H9 (cell line): ENCODE measurements at regions not wholly inside any gene's neighbourhood (a gene's known extent, or its start where the extent isn't known, plus 50 kb on each side); places are given as distances from the start of the nearest gene placed in this dataset.
A peak's percentile ranks its signal among the peaks of the same experiment; 100 is the strongest.

ENCODE experiments used
- DNase-seq: peaks from one replicate; pipeline ENCODE4 v3.0.0-alpha.2; 2017
- H2AFZ ChIP-seq: one replicate; pipeline ENCODE4 v1.6.1; 2013; ENCODE audit warnings: mild to moderate bottlenecking, low read length, control low read depth, moderate library complexity
- H2AK5ac ChIP-seq: 2 replicates; pipeline ENCODE4 v1.6.1; 2013; ENCODE audit warnings: low read length, control low read depth, mixed read lengths; ENCODE audit not compliant: insufficient read length
- H2BK120ac ChIP-seq: one replicate; pipeline ENCODE4 v1.6.1; 2013; ENCODE audit warnings: low read depth, mild to moderate bottlenecking, low read length, control low read depth, inconsistent platforms; ENCODE audit not compliant: poor library complexity, severe bottlenecking
- H2BK12ac ChIP-seq: 2 replicates; pipeline ENCODE4 v1.6.1; 2013; ENCODE audit warnings: low read length, control low read depth, mixed read lengths, low read depth; ENCODE audit not compliant: insufficient read length
- H2BK15ac ChIP-seq: 2 replicates; pipeline ENCODE4 v1.6.1; 2013; ENCODE audit warnings: low read depth, low read length, control low read depth
- H2BK20ac ChIP-seq: one replicate; pipeline ENCODE4 v1.6.1; 2013; ENCODE audit warnings: low read depth, mild to moderate bottlenecking, low read length, control low read depth, inconsistent platforms; ENCODE audit not compliant: poor library complexity, severe bottlenecking
- H2BK5ac ChIP-seq: 2 replicates; pipeline ENCODE4 v1.6.1; 2013; ENCODE audit warnings: low read length, control low read depth, mixed read lengths; ENCODE audit not compliant: insufficient read length
- H3K14ac ChIP-seq: 2 replicates; pipeline ENCODE4 v1.6.1; 2013; ENCODE audit warnings: low read length, control low read depth; ENCODE audit not compliant: insufficient read depth
- H3K18ac ChIP-seq: 2 replicates; pipeline ENCODE4 v1.6.1; 2013; ENCODE audit warnings: low read depth, mild to moderate bottlenecking, mixed read lengths, low read length, control low read depth; ENCODE audit not compliant: insufficient read length
- H3K23ac ChIP-seq: 2 replicates; pipeline ENCODE4 v1.6.1; 2013; ENCODE audit warnings: low read length, control low read depth, mixed read lengths, low read depth; ENCODE audit not compliant: insufficient read length
- H3K23me2 ChIP-seq: 2 replicates; pipeline ENCODE4 v1.6.1; 2013; ENCODE audit warnings: low read depth, mild to moderate bottlenecking, mixed read lengths, low read length, control low read depth; ENCODE audit not compliant: insufficient read length, poor library complexity, severe bottlenecking
- H3K27ac ChIP-seq: 2 replicates; pipeline ENCODE4 v1.5.1; 2013; ENCODE audit warnings: low read length, control low read depth, mixed read lengths, low read depth; ENCODE audit not compliant: insufficient read length
- H3K27me3 ChIP-seq: 2 replicates; pipeline ENCODE4 v1.6.1; 2013; ENCODE audit warnings: low read length, control low read depth, inconsistent platforms; ENCODE audit not compliant: insufficient read depth
- H3K4ac ChIP-seq: 2 replicates; pipeline ENCODE4 v1.6.1; 2013; ENCODE audit warnings: low read depth, mild to moderate bottlenecking, control low read depth, inconsistent platforms, low read length, moderate library complexity
- H3K4me1 ChIP-seq: 2 replicates; pipeline ENCODE4 v1.6.1; 2013; ENCODE audit warnings: low read length, control low read depth, inconsistent platforms; ENCODE audit not compliant: insufficient read depth
- H3K4me2 ChIP-seq: 2 replicates; pipeline ENCODE4 v1.6.1; 2013; ENCODE audit warnings: low read length, control low read depth, mixed read lengths; ENCODE audit not compliant: insufficient read length, insufficient read depth
- H3K56ac ChIP-seq: 2 replicates; pipeline ENCODE4 v1.6.1; 2013; ENCODE audit warnings: low read depth, mild to moderate bottlenecking, mixed read lengths, low read length, control low read depth; ENCODE audit not compliant: insufficient read length
- H3K79me1 ChIP-seq: 2 replicates; pipeline ENCODE4 v1.6.1; 2013; ENCODE audit warnings: low read depth, mild to moderate bottlenecking, moderate library complexity, low read length, control low read depth, inconsistent platforms; ENCODE audit not compliant: insufficient read depth, poor library complexity, severe bottlenecking
- H3K79me2 ChIP-seq: 2 replicates; pipeline ENCODE4 v1.6.1; 2013; ENCODE audit warnings: low read length, control low read depth, inconsistent platforms; ENCODE audit not compliant: insufficient read depth
- H3K9ac ChIP-seq: 2 replicates; pipeline ENCODE4 v1.6.1; 2013; ENCODE audit warnings: low read length, control low read depth, mixed read lengths; ENCODE audit not compliant: insufficient read length; ENCODE audit errors: extremely low read depth
- H3K9me3 ChIP-seq: one replicate; pipeline ENCODE4 v1.6.1; 2013; ENCODE audit warnings: low read depth, low read length, inconsistent platforms; ENCODE audit not compliant: control insufficient read depth
- H3T11ph ChIP-seq: one replicate; pipeline ENCODE4 v1.6.1; 2013; ENCODE audit warnings: mild to moderate bottlenecking, low read length, control low read depth, inconsistent platforms
- H4K20me1 ChIP-seq: one replicate; pipeline ENCODE4 v1.6.1; 2013; ENCODE audit not compliant: control insufficient read depth, insufficient read length, insufficient read depth
- H4K5ac ChIP-seq: 2 replicates; pipeline ENCODE4 v1.6.1; 2013; ENCODE audit warnings: low read depth, mild to moderate bottlenecking, mixed read lengths, low read length, control low read depth; ENCODE audit not compliant: insufficient read length
- H4K8ac ChIP-seq: replicated peaks from 2 replicates; pipeline ENCODE4 v1.6.1; 2013; ENCODE audit warnings: low read length, control low read depth, mixed read lengths, low read depth; ENCODE audit not compliant: insufficient read length
- H4K91ac ChIP-seq: 2 replicates; pipeline ENCODE4 v1.6.1; 2013; ENCODE audit warnings: low read depth, mild to moderate bottlenecking, moderate library complexity, mixed read lengths, low read length, control low read depth; ENCODE audit not compliant: insufficient read length
- H3K27ac Mint-ChIP-seq, 3 experiments: 2 replicates in 2 of 3; 3 replicates in 1 of 3; pipeline ENCODE4 v1.8.0; 2020 to 2021; ENCODE audit warnings: mixed read lengths in 3 of 3, mild to moderate bottlenecking in 1 of 3, moderate library complexity in 1 of 3
- H3K27me3 Mint-ChIP-seq: 2 replicates; pipeline ENCODE4 v1.8.0; 2021; ENCODE audit warnings: low read depth, mild to moderate bottlenecking, moderate library complexity, mixed read lengths
- H3K36me3 Mint-ChIP-seq, 3 experiments: 2 replicates in 2 of 3; 3 replicates in 1 of 3; pipeline ENCODE4 v1.8.0; 2020 to 2021; ENCODE audit warnings: low read depth in 3 of 3, mixed read lengths in 3 of 3; ENCODE audit not compliant: insufficient read depth in 1 of 3
- H3K4me1 Mint-ChIP-seq, 2 experiments: 2 replicates each; pipeline ENCODE4 v1.8.0; 2020; ENCODE audit warnings: mixed read lengths in 2 of 2
- H3K4me3 Mint-ChIP-seq, 2 experiments: 2 replicates in 1 of 2; 3 replicates in 1 of 2; pipeline ENCODE4 v1.8.0; 2020 to 2021; ENCODE audit warnings: mild to moderate bottlenecking in 2 of 2, mixed read lengths in 2 of 2, moderate library complexity in 1 of 2
- H3K9me3 Mint-ChIP-seq, 2 experiments: 2 replicates in 1 of 2; 3 replicates in 1 of 2; pipeline ENCODE4 v1.8.0; 2020; ENCODE audit warnings: mild to moderate bottlenecking in 2 of 2, mixed read lengths in 2 of 2, moderate library complexity in 1 of 2
- CTCF ChIP-seq: fragments of 200-600 bp; sonication (generic); conservative IDR thresholded peaks from 3 replicates; pipeline ENCODE4 v1.8.0; 2021; ENCODE audit warnings: antibody characterized with exemption, mild to moderate bottlenecking
- WGBS: extraction: QIAGEN DNeasy Blood & Tissue Kit; methylation state at CpG from one replicate; pipeline ENCODE4 v1.1.7; 2013; ENCODE audit warnings: missing lambda C conversion rate, low lambda C conversion rate, mixed read lengths; ENCODE audit not compliant: insufficient read length; ENCODE audit errors: extremely low coverage; 5-methylcytosine and 5-hydroxymethylcytosine counted together

- no peak overlapping the region for H2BK12ac ChIP-seq
- H3K56ac ChIP-seq, result no peak overlapping the region
- H3K79me2 ChIP-seq, result no peaks in the 10 kb centered on the region
- H3K23ac ChIP-seq, result no peak overlapping the region
- no peak overlapping the region for H2AFZ ChIP-seq
- no peaks in the 10 kb centered on the region for H3K23me2 ChIP-seq
- H3K27me3 Mint-ChIP-seq, result no peaks in the 10 kb centered on the region
- H3K9ac ChIP-seq, result no peak overlapping the region
- H3K27ac Mint-ChIP-seq, result peak overlapping the region in 1 of 3 experiments; percentile 36; a peak in 1 of 7 replicates
- no peak for TF ChIP-seq CTCF
- H3K14ac ChIP-seq, result no peak overlapping the region
- H3K9me3 ChIP-seq, result no peaks in the 10 kb centered on the region
- no peak overlapping the region for H2BK20ac ChIP-seq
- no peak overlapping the region for H2BK5ac ChIP-seq
- no peaks in the 10 kb centered on the region for H3K27me3 ChIP-seq
- no peak overlapping the region for H4K91ac ChIP-seq
- peak overlapping the region in 1 of 2 experiments; percentile 56; a peak in 1 of 5 replicates for H3K4me3 Mint-ChIP-seq
- no CpG with 5 or more reads among the region's 13 CpGs for WGBS
- H4K5ac ChIP-seq, result no peak overlapping the region
- no peak overlapping the region for H4K8ac ChIP-seq
- no peaks in the 10 kb centered on the region for H3K4me1 ChIP-seq
- peak; percentile 51 for DNase-seq
- H2BK15ac ChIP-seq, result no peak overlapping the region; the same call in 1 of the 2 replicates
- H3K4ac ChIP-seq, result no peak overlapping the region
- no peaks in the 10 kb centered on the region for H4K20me1 ChIP-seq
- H3K36me3 Mint-ChIP-seq, result peaks cover 0 to 13% (median 9%) of the 10 kb centered on the region in 3 experiments; a peak in 4 of 7 replicates
- H3K9me3 Mint-ChIP-seq, result peaks cover 3 to 5% of the 10 kb centered on the region in 2 experiments
- H3K4me2 ChIP-seq, result no peak overlapping the region
- peaks cover 15 to 29% of the 10 kb centered on the region in 2 experiments for H3K4me1 Mint-ChIP-seq
- no peak overlapping the region for H2AK5ac ChIP-seq
- H3K27ac ChIP-seq, result no peak overlapping the region
- H3K79me1 ChIP-seq, result no peaks in the 10 kb centered on the region
- H2BK120ac ChIP-seq, result no peak overlapping the region
- H3T11ph ChIP-seq, result no peak overlapping the region
- H3K18ac ChIP-seq, result no peak overlapping the region
Measured at GRCh38 chr7:82507365-82507975, 63.9 kb upstream of the CACNA2D1 start.
